SU-DHL-6 (cell line): ENCODE measurements at regions not wholly inside any gene's neighbourhood (a gene's known extent, or its start where the extent isn't known, plus 50 kb on each side); places are given as distances from the start of the nearest gene placed in this dataset.

Experiments
- H2AFZ ChIP-seq: fragments of 200-600 bp; sonication (generic); 2 replicates; pipeline ENCODE4 v1.6.1; 2014; ENCODE audit warnings: low read depth, mild to moderate bottlenecking, moderate library complexity, mixed read lengths, antibody characterized with exemption, low read length; ENCODE audit not compliant: severe bottlenecking
- H3F3A ChIP-seq: fragments of 200-600 bp; shearing (Covaris generic); 2 replicates; pipeline ENCODE4 v1.6.0; 2016; ENCODE audit warnings: antibody characterized with exemption, mild to moderate bottlenecking; ENCODE audit not compliant: insufficient read depth
- H3K27ac ChIP-seq: fragments of 200-600 bp; sonication (generic); 2 replicates; pipeline ENCODE4 v1.5.1; 2016; ENCODE audit warnings: low read depth, mild to moderate bottlenecking, low read length, moderate library complexity, mixed read lengths
- H3K27me3 ChIP-seq: fragments of 200-600 bp; sonication (generic), shearing (Covaris generic); 2 replicates; pipeline ENCODE4 v1.6.0; 2014; ENCODE audit warnings: mild to moderate bottlenecking, low read length
- H3K36me3 ChIP-seq: fragments of 200-600 bp; sonication (generic); 2 replicates; pipeline ENCODE4 v1.6.1; 2014; ENCODE audit warnings: mild to moderate bottlenecking, low read length, mixed read lengths
- H3K4me2 ChIP-seq: fragments of 300-600, 200-600 bp; shearing (Covaris generic), sonication (generic); 2 replicates; pipeline ENCODE4 v1.6.0; 2014; ENCODE audit warnings: low read length, low read depth, mild to moderate bottlenecking; ENCODE audit not compliant: poor library complexity, severe bottlenecking
- H3K4me3 ChIP-seq: fragments of 200-600 bp; sonication (generic); 2 replicates; pipeline ENCODE4 v1.5.1; 2014; ENCODE audit warnings: antibody characterized with exemption, low read length, mild to moderate bottlenecking, mixed read lengths; ENCODE audit not compliant: insufficient read depth, poor library complexity, severe bottlenecking
- H3K79me2 ChIP-seq: fragments of 200-600 bp; sonication (generic); 2 replicates; pipeline ENCODE4 v1.6.1; 2014; ENCODE audit warnings: mild to moderate bottlenecking, low read length, moderate library complexity; ENCODE audit not compliant: insufficient read depth
- H3K9ac ChIP-seq: fragments of 200-600 bp; sonication (generic); 2 replicates; pipeline ENCODE4 v1.7.0; 2014; ENCODE audit warnings: mild to moderate bottlenecking, low read length
- H3K9me2 ChIP-seq: fragments of 200-600 bp; sonication (generic); replicated peaks from 2 replicates; pipeline ENCODE4 v1.6.1; 2014; ENCODE audit warnings: low read length; ENCODE audit not compliant: insufficient read depth
- H3K9me3 ChIP-seq: fragments of 200-600 bp; sonication (generic); 2 replicates; pipeline ENCODE4 v1.6.1; 2014; ENCODE audit warnings: low read length, mixed read lengths; ENCODE audit not compliant: insufficient read depth
- H4K20me1 ChIP-seq: fragments of 200-600 bp; sonication (generic); 2 replicates; pipeline ENCODE4 v1.6.1; 2014; ENCODE audit warnings: low read depth, mild to moderate bottlenecking, antibody characterized with exemption, low read length, moderate library complexity, mixed read lengths
- CTCF ChIP-seq: fragments of 200-600 bp; sonication (generic); IDR thresholded peaks from one replicate; pipeline ENCODE4 v1.5.1; 2017; ENCODE audit warnings: antibody characterized with exemption, mild to moderate bottlenecking, low read length, moderate library complexity; ENCODE audit not compliant: insufficient read depth, poor library complexity, severe bottlenecking
- EZH2phosphoT487 ChIP-seq: fragments of 200-600 bp; sonication (generic), shearing (Covaris generic); conservative IDR thresholded peaks from 2 replicates; pipeline ENCODE4 v1.6.1; 2018; ENCODE audit warnings: mild to moderate bottlenecking, antibody characterized with exemption, low read length, moderate library complexity, mixed read lengths

DNA sequence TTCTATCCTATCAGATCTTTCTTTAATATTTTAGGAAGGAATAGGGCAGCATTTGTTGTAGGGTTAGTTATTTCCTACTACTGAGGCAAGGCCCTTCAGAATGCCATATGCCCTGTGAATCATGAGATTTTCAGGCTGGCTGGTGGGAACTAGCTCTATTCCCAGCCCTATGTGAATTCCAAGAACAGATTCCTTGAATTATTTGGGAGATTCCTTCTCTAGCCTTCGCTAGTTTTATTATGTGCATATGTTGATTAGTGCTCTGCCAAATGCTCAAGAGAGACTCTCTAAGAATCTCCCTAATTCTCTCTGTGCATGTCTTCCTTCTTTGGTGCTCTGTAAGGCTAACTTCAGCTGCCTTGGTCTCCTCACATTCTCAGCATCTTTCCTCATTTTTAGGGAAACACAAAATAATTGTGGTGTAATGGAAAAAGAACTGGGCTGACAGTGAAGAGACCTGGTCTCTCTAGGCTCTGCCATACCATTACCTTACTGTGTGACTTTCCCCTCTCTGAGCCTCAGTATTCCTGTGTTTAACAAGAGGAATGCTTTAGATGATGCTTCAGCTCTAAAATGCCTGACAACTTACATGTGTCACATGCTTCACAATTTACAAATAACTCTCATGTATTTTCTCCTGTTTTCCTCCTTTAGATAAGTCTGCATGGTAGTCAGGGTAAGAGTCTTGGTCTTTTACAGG, 79.7 kb downstream of the VMA21 start:
- Histone ChIP-seq H2AFZ (no peak overlapping the region), H3K36me3 (no peaks in the 10 kb centered on the region), H3K4me3 (no peak overlapping the region), H3F3A (no peaks in the 10 kb centered on the region), H3K9me2 (no peaks in the 10 kb centered on the region), H3K27ac (no peak overlapping the region), H3K79me2 (no peaks in the 10 kb centered on the region), H3K27me3 (no peaks in the 10 kb centered on the region), H3K9ac (no peak overlapping the region), H3K4me2 (no peak overlapping the region), H3K9me3 (no peaks in the 10 kb centered on the region), H4K20me1 (no peaks in the 10 kb centered on the region)
- TF ChIP-seq CTCF = no peak
- TF ChIP-seq EZH2phosphoT487 = no peak

- no peaks in the 10 kb centered on the region for H3F3A ChIP-seq
- H3K36me3 ChIP-seq = no peaks in the 10 kb centered on the region
- no peak overlapping the region for H2AFZ ChIP-seq
- no peak overlapping the region for H3K4me3 ChIP-seq
- no peaks in the 10 kb centered on the region for H3K9me2 ChIP-seq
- TF ChIP-seq CTCF (no peak), EZH2phosphoT487 (no peak)
- H3K27ac ChIP-seq = no peak overlapping the region
- no peak overlapping the region for H3K4me2 ChIP-seq
- no peaks in the 10 kb centered on the region for H3K9me3 ChIP-seq
- no peaks in the 10 kb centered on the region for H3K27me3 ChIP-seq
- no peaks in the 10 kb centered on the region for H4K20me1 ChIP-seq
- no peaks in the 10 kb centered on the region for H3K79me2 ChIP-seq
- H3K9ac ChIP-seq = no peak overlapping the region
Measured at GRCh38 chrX:151478058-151478457, 81.1 kb downstream of the VMA21 start.

- no peak overlapping the region for H3K27ac ChIP-seq
- H4K20me1 ChIP-seq = no peaks in the 10 kb centered on the region
- no peaks in the 10 kb centered on the region for H3K9me3 ChIP-seq
- H3K79me2 ChIP-seq = no peaks in the 10 kb centered on the region
- H3K9ac ChIP-seq = no peak overlapping the region
- H3K4me2 ChIP-seq = no peak overlapping the region
- TF ChIP-seq CTCF (no peak), EZH2phosphoT487 (no peak)
- H3K36me3 ChIP-seq = no peaks in the 10 kb centered on the region
- no peaks in the 10 kb centered on the region for H3F3A ChIP-seq
- H3K4me3 ChIP-seq = no peak overlapping the region
- no peak overlapping the region for H2AFZ ChIP-seq
- no peaks in the 10 kb centered on the region for H3K9me2 ChIP-seq
- no peaks in the 10 kb centered on the region for H3K27me3 ChIP-seq
Measured at GRCh38 chrX:151488677-151489076, 74.8 kb upstream of the PASD1 start.
